OCI-LY7 (cell line): ENCODE measurements at regions not wholly inside any gene's neighbourhood (a gene's known extent, or its start where the extent isn't known, plus 50 kb on each side); places are given as distances from the start of the nearest gene placed in this dataset.

Experiments used
- EZH2phosphoT487 ChIP-seq: fragments of 200-600 bp; sonication (generic); IDR thresholded peaks from 2 replicates; pipeline ENCODE4 v1.6.1; 2018; ENCODE audit warnings: low read depth, borderline replicate concordance, mild to moderate bottlenecking, mixed run types, antibody characterized with exemption, low read length, moderate library complexity, mixed read lengths
- TF ChIP-seq, protein P1 (sequence below): fragments of 200-600 bp; sonication (generic); conservative IDR thresholded peaks from 2 replicates; pipeline ENCODE4 v1.5.1; 2014; ENCODE audit warnings: mild to moderate bottlenecking, antibody characterized with exemption, low read length, moderate library complexity, mixed read lengths

DNA sequence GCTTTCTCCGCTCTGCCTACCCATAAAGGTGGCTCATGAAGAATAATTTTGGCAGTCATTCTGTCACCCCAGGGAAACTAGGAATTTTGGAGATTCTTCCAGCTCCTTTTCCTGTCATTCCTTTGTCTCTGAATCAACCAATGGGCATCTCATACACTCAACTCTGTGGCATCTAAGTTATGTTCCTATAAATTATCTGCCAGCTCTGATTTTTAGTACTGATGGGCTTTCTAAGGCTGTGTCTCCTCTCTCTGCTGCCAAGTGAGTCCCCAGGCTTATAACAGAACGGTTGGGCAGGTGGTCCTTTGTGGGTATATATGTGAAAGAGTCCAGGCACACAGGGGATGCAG lies 226.8 kb downstream of the NMUR2 start:
- TF ChIP-seq, protein P1, sequence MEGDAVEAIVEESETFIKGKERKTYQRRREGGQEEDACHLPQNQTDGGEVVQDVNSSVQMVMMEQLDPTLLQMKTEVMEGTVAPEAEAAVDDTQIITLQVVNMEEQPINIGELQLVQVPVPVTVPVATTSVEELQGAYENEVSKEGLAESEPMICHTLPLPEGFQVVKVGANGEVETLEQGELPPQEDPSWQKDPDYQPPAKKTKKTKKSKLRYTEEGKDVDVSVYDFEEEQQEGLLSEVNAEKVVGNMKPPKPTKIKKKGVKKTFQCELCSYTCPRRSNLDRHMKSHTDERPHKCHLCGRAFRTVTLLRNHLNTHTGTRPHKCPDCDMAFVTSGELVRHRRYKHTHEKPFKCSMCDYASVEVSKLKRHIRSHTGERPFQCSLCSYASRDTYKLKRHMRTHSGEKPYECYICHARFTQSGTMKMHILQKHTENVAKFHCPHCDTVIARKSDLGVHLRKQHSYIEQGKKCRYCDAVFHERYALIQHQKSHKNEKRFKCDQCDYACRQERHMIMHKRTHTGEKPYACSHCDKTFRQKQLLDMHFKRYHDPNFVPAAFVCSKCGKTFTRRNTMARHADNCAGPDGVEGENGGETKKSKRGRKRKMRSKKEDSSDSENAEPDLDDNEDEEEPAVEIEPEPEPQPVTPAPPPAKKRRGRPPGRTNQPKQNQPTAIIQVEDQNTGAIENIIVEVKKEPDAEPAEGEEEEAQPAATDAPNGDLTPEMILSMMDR, result no peak
- TF ChIP-seq EZH2phosphoT487, result no peak
